ENCODE measurements at regions not wholly inside any gene's neighbourhood (a gene's known extent, or its start where the extent isn't known, plus 50 kb on each side); places are given as distances from the start of the nearest gene placed in this dataset.
"Not testable (repeated sequence)": the region's sequence is repeated elsewhere in the genome, so short reads cannot be mapped to it uniquely, and the experiment has no call there.

DNA sequence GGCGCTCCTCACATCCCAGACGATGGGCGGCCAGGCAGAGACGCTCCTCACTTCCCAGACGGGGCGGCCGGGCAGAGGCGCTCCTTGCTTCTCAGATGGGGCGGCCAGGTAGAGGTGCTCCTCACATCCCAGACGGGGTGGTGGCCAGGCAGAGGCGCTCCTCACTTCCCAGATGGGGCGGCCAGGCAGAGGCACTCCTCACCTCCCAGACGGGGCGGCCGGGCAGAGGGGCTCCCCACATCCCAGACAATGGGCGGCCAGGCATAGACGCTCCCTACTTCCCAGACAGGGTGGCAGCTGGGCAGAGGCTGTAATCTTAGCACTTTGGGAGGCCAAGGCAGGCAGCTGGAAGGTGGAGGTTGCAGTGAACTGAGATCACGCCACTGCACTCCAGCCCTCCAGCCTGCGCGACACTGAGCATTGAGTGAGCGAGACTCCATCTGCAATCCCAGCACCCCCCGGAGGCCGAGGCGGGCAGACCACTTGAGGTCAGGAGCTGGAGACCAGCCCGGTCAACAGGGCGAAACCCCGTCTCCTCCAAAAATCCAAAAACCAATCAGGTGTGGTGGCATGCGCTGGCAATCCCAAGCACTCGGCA is 833.7 kb upstream of the RAG2 start:
- DNase-seq (ENCODE audit: low read depth in 2 of 2), result not testable (repeated sequence)

GRCh38 chr11:37430966-37431632 is 833.1 kb upstream of the RAG2 start:
- DNase-seq (ENCODE audit: low read depth in 2 of 2), result not testable (repeated sequence)

DNA sequence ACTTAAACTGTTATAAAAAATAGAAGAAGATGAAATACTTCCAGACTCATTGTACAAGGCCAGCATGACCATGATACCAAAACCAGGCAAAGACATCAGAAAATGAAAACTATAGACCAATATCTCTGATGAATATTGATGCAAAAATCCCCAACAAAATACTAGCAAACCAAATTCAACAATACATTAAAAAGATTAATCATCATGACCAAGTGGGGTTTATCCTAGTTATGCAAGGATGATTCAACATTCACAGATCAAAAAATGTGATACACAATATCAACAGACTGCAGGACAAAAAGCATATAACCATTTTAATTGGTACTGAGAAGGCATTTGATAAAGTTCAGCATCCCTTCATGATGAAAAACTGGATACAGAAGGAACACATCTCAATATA is 824.5 kb upstream of the RAG2 start:
- DNase-seq (ENCODE audit: low read depth in 2 of 2), result no peak

DNA sequence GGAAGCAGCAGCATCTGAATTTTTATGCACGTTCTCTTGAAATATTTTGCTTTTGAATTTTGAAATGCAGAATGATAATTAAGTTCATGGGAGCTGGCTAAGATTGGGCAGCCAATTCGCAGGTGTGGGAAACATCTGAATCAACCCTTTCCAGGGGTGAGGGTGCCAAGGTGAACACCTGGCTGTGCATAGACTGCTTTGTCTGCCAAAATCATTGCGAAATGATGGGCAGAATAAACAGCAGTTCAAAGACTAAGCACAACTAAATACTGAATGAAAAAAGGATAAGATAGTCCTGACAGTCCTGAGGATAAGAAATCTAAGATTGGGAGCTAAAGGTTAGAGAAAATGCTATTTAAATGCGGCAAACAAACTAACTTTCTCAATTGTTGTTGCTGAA is 813.3 kb upstream of the RAG2 start:
- DNase-seq (ENCODE audit: low read depth in 2 of 2), result no peak

DNA sequence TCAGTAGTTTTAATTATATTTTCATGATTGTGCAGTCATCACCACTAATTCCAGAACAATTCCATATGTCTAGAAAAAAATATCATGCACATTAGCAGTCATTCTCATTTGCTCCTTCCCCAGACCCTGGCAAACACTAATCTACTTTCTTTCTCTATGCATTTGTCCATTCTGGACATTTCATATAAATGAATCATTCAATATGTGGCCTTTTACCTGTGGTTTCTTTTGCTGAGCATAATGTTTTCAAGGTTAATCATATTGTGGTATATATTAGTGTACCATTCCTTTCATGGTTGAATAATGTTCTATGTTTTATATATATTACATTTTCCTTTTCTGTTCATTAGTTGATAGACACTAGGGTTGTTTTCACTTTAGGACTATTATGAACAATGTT is 811.1 kb upstream of the RAG2 start:
- DNase-seq (ENCODE audit: low read depth in 2 of 2), result peak; percentile 26 to 29

GRCh38 chr11:37407461-37407860 is 809.4 kb upstream of the RAG2 start:
- DNase-seq (ENCODE audit: low read depth in 2 of 2), result no peak

DNA sequence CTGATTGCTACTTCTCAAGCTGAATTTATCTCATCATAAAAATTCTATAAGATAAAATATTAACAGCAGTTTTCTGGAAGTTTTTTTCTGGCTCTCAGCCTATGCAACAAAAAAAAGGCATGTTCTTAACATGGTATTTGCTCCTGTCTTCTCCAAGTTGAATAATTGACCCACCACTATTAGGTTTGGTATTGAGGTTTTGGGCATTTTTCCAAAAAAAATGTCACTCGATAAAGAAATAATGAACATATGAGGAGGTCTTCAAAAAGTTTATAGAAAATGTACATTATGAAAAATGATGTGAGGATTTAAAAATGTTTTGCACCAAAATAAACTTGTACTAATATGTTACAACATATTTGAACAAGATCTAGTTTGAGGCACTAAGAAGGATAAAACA is 808.6 kb upstream of the RAG2 start:
- peak; percentile 29 to 34 for DNase-seq (ENCODE audit: low read depth in 2 of 2)

DNA sequence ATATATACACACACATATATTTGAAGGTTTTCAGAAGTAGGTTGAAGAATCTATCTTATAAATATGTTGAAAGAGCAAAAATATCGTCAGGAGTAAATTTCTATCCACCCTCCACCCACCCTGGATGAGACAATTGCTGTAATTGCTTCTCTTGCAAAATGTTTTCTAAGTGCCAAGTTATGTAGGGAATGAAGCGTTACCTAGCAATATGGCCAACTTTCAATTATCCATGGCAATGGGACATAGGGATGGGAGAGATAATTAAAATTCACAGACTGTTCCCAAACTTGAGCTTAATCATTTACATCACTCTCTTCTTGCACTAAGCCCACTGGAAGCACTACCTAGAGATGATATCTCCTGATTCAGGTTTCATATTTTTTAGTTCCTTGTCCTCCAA is 806.2 kb upstream of the RAG2 start:
- no peak for DNase-seq (ENCODE audit: low read depth in 2 of 2)

DNA sequence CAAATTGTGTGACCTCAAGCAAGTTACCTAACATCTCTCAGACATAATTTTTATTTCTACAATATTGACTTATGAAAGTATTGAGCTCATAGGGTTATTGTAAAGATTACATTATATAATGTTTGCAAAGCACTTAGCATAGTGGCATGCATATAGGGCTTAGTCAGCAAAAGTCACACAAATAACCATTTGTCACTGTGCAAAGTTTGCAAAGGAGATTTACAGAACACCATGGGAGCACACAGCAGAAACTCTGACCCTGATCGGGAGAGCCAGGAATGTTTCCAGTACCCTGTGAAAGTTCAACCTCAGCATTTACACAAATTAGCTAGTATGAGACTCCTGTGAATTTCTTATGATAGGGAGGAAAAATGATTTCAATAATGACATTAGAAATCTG is 804.6 kb upstream of the RAG2 start:
- no peak for DNase-seq (ENCODE audit: low read depth in 2 of 2)

DNA sequence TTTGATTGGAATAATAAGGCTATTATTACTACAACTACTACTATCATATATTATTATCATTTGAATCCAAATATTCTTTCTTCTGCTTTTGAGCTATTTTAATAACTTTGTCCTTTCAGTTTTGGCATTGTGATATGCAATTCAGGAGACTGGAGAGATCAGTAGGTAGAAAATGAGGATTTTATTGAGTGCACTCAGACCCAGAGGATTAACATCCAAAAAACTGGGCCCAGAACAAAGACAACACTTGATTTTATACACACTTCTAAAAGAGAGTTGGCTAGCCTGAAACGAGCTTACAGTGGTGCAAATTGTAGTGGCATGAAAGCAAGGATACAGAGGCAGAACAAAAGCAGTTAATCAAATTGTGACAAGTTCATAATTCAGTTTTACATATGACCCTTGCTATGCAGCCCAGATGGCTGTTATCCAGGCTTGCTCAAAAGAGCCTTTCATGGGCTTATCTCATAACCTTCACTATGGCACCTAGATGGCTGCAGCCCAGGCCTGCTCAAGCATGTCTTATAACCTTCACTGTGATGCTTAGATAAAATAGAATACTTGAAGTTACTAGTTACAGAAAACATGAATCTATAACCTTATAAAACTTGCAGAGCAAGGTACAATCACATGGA is 796.3 kb upstream of the RAG2 start:
- DNase-seq (ENCODE audit: low read depth in 2 of 2), result no peak

DNA sequence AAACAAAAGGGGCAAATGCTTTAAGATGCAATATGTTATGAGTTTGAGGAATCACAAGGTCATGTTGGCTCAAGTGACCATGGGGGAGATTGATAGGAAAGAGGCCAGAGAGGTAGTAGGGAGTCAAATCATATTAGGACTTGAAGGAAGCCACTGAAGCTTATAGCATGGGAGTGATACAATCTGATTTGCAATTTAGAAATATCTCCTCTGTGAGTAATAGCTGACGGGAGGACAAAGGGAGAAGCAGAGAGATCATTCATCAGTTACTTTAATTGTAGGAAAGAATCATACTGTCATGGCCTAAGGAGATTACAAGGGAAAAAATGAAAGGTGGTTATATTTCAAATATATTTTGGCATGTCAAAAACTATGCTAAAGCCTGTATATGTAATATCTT is 793.6 kb upstream of the RAG2 start:
- DNase-seq (ENCODE audit: low read depth in 2 of 2), result no peak

DNA sequence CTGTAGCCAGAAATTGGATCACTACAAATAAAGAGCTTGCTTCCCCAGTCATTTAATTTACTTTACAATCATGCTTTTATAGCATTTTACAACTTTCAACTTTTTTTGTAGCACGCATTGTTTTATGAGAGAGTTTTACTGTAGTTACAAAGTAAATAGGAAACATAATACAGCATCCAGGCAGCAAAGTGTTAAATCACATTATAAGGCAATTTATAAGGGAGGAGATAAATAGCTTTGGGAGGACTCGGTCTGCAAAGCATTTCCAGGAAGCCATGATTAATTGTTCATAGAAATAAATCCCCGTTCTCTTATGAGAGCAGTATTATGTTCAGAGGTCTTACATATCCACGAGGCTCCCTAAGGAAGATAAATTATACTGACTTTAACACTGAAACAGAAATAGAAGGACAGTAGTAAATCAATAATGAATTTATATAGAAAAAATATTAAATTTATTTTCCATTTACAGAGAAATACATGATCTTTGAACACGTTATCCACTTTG is 792.6 kb upstream of the RAG2 start:
- no peak for DNase-seq (ENCODE audit: low read depth in 2 of 2)

DNA sequence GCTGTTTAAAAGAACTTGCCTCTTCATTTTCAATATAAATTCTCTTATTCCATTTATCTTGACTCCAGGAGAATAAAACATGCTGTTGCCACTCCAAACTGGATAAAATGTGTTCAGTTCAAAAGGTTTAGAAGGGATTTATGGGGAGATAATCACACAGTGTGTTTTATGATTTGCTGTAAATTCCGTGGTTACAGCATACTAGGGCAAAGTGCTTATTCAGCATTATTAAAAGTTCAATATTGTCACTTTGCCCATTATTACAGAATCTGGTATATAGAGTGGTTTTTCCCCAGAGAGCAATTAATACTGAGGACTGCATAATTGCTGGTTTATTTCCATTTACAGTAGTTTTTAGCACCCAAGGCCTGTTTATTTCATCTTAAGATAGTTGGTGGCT is 780.9 kb upstream of the RAG2 start:
- no peak for DNase-seq (ENCODE audit: low read depth in 2 of 2)

- DNase-seq (ENCODE audit: low read depth in 2 of 2), result no peak
Observed at GRCh38 chr11:37372667-37373066, 774.6 kb upstream of the RAG2 start.

DNA sequence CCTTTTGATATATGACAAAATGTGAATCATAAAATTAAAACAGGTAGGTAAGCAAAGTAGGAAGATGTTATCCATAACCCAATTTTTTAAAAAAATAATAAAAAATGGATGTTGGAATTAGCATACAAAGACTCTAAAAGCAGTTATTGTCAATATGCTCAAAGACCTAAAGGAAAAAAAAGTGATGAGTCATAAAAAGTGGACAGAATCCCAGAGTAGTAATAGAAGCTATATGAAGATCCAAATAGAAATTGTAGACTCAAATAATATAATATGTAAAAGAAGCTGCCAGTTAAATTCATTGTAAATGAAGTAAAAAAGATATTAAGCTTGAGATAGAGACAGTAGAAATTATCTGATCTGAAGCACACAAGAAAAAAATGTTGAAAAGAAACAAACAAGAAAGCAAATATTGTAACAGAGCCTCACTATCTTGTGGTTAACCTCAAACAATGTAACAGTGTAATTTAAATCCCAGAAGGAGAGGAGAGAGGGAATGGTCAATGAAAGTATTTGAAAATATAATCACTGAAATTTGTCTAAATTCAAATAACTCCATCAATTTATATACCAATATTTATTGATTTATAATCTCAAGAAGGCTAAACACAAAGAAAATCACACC is 773.4 kb upstream of the RAG2 start:
- DNase-seq (ENCODE audit: low read depth in 2 of 2), result no peak

DNA sequence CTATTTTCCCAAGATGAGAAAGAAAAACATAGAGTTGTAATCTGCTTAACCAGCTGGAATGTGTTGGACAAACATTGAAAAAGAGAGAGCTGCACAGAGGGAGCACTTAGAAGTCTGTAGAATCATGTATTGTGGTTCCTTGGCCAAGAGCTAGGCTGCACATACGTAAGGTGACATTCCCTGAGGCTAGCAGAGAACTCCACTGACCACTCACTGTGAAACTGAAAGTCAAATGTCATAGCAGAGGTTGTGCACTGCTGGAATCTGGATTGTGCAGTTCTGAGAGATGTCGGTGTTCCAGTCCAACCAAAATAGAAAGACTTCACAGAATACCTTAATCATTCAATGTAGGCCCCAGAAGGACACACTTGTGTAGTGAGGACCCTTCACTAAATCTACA is 772.8 kb upstream of the RAG2 start:
- no peak for DNase-seq (ENCODE audit: low read depth in 2 of 2)

DNA sequence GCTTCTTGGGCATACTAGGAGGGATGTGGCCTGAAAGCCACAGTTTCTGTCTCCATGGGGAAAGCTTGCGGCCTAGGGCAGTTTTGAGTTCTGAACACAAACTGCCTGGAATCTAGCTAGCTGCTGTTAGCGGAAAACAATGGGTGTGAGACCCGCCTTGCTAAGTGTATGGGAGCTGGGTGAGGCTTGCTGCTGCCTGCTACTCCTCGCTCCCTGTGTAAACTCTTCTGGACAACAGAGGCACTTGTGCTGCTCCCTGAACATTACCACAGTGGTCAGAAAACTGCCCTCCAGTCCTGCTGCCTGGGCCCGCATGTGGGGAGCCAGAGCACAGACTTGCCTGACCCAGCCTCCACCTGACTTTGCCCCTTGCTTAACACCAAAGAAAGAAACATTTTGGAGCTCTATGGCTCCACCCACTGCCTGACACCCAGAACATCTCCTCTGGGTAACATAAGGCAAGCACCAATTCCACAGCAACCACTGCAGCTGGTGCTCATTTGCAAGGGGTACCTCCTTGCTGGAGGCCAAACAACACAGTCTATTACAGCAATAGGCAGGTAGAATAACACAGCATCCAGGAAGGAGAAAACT is 766.3 kb upstream of the RAG2 start:
- no peak for DNase-seq (ENCODE audit: low read depth in 2 of 2)

DNA sequence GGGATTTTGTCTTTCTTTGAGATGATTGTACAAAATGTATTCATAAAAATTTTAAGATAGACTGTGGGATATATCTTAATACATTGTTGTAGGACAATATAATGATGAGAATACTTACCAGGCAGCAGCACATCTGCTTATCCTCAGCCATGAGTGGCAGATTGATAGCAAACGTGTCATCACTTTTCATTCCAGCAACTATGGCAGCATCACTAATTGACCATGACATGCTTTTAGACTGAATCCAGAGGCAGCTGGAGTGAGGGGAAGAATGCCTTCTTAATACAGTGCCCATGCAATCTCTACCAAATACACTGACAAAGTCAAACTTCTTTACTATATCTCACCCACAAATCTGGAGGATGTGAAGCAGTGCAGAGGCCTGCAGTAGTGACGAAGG is 755.2 kb upstream of the RAG2 start:
- no peak for DNase-seq (ENCODE audit: low read depth in 2 of 2)

DNA sequence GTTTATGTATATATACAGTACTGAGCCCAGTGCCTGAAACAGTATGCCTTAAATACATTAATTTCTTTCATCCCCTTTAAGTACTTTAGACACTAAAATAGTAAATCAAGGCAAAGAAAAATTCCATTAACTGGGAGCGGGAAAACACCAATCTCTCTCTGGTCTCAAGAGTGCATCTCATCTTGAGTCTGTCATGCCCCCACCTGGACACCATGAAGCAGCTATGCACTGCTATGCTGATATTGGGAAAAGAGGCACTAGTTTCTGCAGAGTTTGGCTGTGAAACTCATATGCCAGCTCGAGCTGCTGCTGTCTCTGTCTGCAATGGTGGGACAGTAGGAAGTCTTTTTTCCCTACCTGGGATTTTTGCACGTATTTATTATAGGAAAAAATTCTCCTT is 754.4 kb upstream of the RAG2 start:
- DNase-seq (ENCODE audit: low read depth in 2 of 2), result no peak

DNA sequence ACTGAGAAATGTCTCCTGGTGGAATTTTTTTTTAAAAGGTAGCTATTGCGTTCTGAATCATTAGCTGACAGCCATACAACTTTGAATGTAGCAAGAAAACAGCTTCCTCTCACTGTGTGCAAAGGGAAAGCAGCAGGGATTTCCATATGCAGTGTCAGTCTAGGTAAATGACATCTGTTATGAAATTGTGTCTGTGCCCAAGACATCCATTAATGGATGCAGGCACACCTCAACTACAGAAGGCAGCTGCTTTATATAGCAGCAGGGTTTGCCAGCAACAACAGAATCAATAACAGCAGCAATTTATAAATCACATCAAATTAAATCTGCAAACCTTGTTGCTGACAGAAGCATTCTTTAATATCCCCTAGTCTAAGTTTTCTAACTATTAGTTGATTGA is 745.3 kb upstream of the RAG2 start:
- DNase-seq (ENCODE audit: low read depth in 2 of 2), result no peak

DNA sequence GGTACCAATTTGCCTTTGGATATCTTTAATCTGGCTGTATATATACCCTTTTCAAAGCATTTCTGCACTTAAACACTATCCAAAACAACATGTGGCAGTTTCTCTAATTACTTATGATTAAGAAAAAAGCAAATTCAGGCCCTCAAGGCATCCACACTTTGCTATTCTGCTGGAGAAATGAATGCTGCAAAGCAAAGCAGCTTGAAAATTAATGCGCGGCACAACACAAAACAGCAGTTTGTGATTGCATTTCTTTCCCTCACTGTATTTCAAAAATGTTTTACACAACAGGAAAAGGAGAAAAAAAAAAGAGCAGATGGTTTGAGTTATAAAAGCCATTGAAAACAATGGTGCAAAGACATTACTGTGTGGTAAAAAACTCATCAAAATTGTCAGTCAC is 738.4 kb upstream of the RAG2 start:
- DNase-seq (ENCODE audit: low read depth in 2 of 2), result no peak

- DNase-seq (ENCODE audit: low read depth in 2 of 2), result no peak
Observed at GRCh38 chr11:37333345-37333744, 735.3 kb upstream of the RAG2 start.

GRCh38 chr11:37323843-37324242 is 725.8 kb upstream of the RAG2 start:
- DNase-seq (ENCODE audit: low read depth in 2 of 2), result no peak
